BJ (cell line): ENCODE measurements at regions not wholly inside any gene's neighbourhood (a gene's known extent, or its start where the extent isn't known, plus 50 kb on each side); places are given as distances from the start of the nearest gene placed in this dataset.

ENCODE experiments used
- CTCF ChIA-PET: fragments of 350-600 bp; formaldehyde crosslinking; extraction: SDS; loops from one replicate; lab custom pipeline; 2021; ENCODE audit warnings: antibody characterized with exemption, inconsistent platforms; lab: Yijun Ruan, JAX
- POLR2A ChIA-PET: fragments of 300-600 bp; sonication (Branson Sonifier 250); formaldehyde crosslinking; extraction: SDS; loops from one replicate; lab custom pipeline; 2021; ENCODE audit warnings: antibody characterized with exemption; lab: Charles Lee
- DNase-seq: peaks from one replicate; pipeline ENCODE4 v3.0.0-alpha.2; 2011; ENCODE audit warnings: low read depth
- H3K27me3 ChIP-seq: 2 replicates; pipeline ENCODE4 v1.6.0; 2011; ENCODE audit warnings: low read length; ENCODE audit not compliant: control insufficient read depth, insufficient read depth
- H3K36me3 ChIP-seq: 2 replicates; pipeline ENCODE4 v1.5.1; 2011; ENCODE audit warnings: low read length; ENCODE audit not compliant: control insufficient read depth, insufficient read depth
- H3K4me3 ChIP-seq: 2 replicates; pipeline ENCODE4 v1.5.1; 2011; ENCODE audit warnings: low read depth, mild to moderate bottlenecking, control low read depth, low read length
- TF ChIP-seq, protein P1 (sequence below): IDR thresholded peaks from 2 replicates; pipeline ENCODE4 v1.5.1; 2011; ENCODE audit warnings: low read depth, mild to moderate bottlenecking, control low read depth, inconsistent platforms, low read length, moderate library complexity; ENCODE audit not compliant: insufficient read depth

DNA sequence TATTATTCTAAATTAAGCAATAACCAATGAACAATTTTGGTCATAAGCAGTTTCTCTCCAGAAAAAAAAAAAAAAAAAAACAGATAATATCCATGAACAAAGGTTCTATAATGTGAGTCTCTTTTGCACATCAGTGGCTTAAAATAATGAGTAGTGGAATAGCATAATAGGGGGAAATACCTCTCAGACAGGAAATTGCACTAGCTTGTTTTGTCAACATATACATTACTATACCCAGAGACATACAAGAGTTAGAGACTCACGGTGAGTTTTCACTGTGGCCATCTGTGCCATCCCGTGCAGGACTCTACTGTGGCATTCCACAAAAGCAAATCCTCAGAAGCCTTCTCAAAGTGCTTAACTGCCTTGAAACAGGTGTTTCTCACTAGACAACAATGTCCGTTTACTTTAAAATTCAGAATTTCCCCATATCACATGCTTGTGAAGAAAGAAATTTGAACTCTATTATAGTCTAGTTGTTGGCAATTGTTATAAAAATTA, 697.9 kb downstream of the USP25 start:
- POLR2A ChIA-PET, result no interaction called here
- CTCF ChIA-PET, result no interaction called here
- no peak overlapping the region for H3K4me3 ChIP-seq
- H3K27me3 ChIP-seq, result no peaks in the 10 kb centered on the region
- no peaks in the 10 kb centered on the region for H3K36me3 ChIP-seq
- no peak for DNase-seq
- TF ChIP-seq, protein P1, sequence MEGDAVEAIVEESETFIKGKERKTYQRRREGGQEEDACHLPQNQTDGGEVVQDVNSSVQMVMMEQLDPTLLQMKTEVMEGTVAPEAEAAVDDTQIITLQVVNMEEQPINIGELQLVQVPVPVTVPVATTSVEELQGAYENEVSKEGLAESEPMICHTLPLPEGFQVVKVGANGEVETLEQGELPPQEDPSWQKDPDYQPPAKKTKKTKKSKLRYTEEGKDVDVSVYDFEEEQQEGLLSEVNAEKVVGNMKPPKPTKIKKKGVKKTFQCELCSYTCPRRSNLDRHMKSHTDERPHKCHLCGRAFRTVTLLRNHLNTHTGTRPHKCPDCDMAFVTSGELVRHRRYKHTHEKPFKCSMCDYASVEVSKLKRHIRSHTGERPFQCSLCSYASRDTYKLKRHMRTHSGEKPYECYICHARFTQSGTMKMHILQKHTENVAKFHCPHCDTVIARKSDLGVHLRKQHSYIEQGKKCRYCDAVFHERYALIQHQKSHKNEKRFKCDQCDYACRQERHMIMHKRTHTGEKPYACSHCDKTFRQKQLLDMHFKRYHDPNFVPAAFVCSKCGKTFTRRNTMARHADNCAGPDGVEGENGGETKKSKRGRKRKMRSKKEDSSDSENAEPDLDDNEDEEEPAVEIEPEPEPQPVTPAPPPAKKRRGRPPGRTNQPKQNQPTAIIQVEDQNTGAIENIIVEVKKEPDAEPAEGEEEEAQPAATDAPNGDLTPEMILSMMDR, result no peak

DNA sequence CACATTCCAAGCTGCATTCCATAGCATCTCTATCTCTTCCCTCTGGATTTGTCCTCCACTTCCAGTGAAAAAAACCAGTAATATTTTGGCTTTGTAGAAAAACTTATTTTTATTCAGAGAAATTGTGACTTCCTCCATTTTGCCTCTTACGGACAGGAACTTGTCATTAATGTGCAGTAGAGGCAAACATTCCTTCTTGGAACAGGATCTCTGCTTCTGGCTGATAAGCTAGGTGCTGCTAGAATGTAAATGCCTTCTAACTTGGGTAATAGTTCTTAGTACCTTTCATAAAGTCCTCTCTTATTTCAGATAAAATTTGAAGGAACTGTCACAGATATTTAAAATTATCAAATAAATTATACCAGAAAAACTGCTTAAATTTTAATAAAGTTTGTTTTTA, 707.8 kb downstream of the USP25 start:
- DNase-seq, result no peak
- TF ChIP-seq, protein P1, result no peak
- H3K4me3 ChIP-seq, result no peak overlapping the region
- no peaks in the 10 kb centered on the region for H3K27me3 ChIP-seq
- CTCF ChIA-PET, result no interaction called here
- POLR2A ChIA-PET, result no interaction called here
- H3K36me3 ChIP-seq, result no peaks in the 10 kb centered on the region

DNA sequence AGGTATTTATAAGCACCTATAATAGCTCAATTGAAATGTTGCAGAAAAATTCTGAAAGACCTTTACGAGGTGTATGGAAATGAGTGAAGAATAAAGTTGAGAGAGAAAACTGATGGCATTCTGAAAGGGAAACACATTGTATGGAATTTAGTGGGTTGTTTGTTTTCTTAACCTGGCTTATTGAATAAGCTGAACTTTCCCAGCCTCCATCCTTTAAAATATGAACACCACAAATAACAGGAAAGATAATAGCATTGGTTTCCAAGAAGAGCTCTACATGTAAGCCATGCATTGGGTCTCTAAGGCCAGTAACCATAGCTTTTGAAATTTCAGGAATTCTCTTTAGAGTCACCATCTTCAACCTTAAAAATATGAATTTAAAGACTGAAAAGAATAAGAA, 709.0 kb downstream of the USP25 start:
- no peak for DNase-seq
- Histone ChIP-seq H3K27me3 (no peaks in the 10 kb centered on the region), H3K36me3 (no peaks in the 10 kb centered on the region), H3K4me3 (no peak overlapping the region)
- TF ChIP-seq, protein P1, result no peak
- CTCF ChIA-PET, result no interaction called here
- POLR2A ChIA-PET, result no interaction called here

DNA sequence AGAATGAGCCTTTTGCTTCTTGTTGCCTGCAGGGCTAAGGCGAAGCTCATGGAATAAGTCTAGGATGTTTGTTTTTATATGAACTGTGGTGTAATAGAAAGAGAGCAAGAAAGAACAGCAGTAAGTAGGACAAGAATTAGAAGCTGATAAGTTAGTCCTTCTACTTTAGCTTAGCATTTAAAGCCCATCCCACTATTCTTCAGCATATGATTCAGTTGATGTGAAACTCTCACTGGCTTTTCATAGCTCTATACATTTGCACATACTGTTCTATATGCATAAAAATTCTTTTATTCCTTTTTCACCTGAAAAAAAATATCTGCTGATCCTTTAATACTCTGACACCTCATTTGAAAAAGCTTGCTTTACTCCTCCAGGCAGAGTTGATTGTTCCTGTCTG, 712.0 kb downstream of the USP25 start:
- POLR2A ChIA-PET, result no interaction called here

DNA sequence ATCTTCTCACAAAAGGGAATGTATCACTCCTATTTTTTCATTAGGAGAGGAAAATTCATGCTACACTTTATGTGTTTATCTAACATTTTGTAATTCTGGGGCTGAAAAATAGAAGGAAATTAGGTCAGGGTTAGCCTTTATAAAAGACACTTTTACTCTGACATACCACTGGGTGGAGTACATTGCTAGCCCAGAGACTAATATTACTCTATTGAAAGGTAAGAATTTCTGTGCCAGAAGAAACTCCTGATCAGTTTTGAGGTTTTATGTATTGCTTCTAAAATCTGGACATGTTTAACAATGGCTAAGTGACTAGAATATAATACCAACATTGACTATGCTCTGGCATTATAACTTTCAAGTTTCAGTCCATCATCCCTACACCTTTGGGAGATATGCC, 724.6 kb downstream of the USP25 start:
- ChIA-PET CTCF (interaction anchor here (0.7 to 1.0 kb wide), 2 partner anchors 9 to 180 kb away, joined by 3 to 5 read pairs; no protein-coding TSS in a partner anchor), POLR2A (no interaction called here)
- Histone ChIP-seq H3K27me3 (no peaks in the 10 kb centered on the region), H3K4me3 (no peak overlapping the region), H3K36me3 (no peaks in the 10 kb centered on the region)
- TF ChIP-seq, protein P1, result peak; percentile 38; the same call in 1 of the 2 replicates
- no peak for DNase-seq

More for the DNA sequence above, 712.0 kb downstream of the USP25 start:
- CTCF ChIA-PET, result interaction anchor here (1.2 kb wide), 1 partner anchor 15 kb away, joined by 3 read pairs; no protein-coding TSS in a partner anchor
- TF ChIP-seq, protein P1, result no peak
- Histone ChIP-seq H3K27me3 (no peaks in the 10 kb centered on the region), H3K36me3 (no peaks in the 10 kb centered on the region), H3K4me3 (no peak overlapping the region)
- DNase-seq, result no peak
